ENCODE measurements at regions not wholly inside any gene's neighbourhood (a gene's known extent, or its start where the extent isn't known, plus 50 kb on each side); places are given as distances from the start of the nearest gene placed in this dataset.
"Not testable (repeated sequence)": the region's sequence is repeated elsewhere in the genome, so short reads cannot be mapped to it uniquely, and the experiment has no call there.

DNA sequence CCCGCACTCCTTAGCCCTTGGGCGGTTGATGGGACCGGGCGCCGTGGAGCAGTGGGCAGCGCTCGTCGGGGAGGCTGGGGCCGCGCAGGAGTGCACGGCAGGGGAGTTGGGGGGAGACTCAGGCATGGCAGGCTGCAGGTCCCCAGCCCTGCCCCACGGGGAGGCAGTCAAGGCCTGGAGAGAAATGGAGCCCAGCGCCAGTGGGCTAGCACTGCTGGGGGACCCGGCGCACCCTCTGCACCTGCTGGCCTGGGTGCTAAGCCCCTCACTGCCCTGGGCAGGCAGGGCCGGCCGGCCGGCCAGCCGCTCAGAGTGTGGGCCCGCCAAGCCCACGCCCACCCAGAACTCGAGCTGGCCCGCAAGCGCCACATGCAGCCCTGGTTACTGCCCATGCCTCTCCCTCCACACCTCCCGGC is 147.2 kb upstream of the PITRM1 start:
- Histone ChIP-seq H3K79me2 (ENCODE audit: control insufficient read depth, low read length) (no peaks in the 10 kb centered on the region), H3F3A (ENCODE audit: control insufficient read depth, insufficient read depth) (no peaks in the 10 kb centered on the region), H3K4me3 (ENCODE audit: low read length) (no peak overlapping the region), H4K20me1 (ENCODE audit: control insufficient read depth, insufficient read depth, low read depth, low read length) (no peaks in the 10 kb centered on the region), H3K9me2 (replicated peaks; ENCODE audit: control insufficient read depth, low read length) (no peaks in the 10 kb centered on the region), H3K27me3 (ENCODE audit: control insufficient read depth, low read length) (no peaks in the 10 kb centered on the region), H3K4me2 (ENCODE audit: low read length) (no peak overlapping the region), H3K27ac (ENCODE audit: low read depth, low read length) (no peak overlapping the region), H3K9me3 (ENCODE audit: control insufficient read depth, insufficient read depth, low read length) (no peaks in the 10 kb centered on the region; the same call in 1 of the 2 replicates), H3K36me3 (ENCODE audit: control insufficient read depth, low read length) (no peaks in the 10 kb centered on the region), H3K4me1 (ENCODE audit: control insufficient read depth, low read length) (no peaks in the 10 kb centered on the region)
- TF ChIP-seq EZH2phosphoT487 (IDR thresholded peaks at IDR 0.05; ENCODE audit: borderline replicate concordance, low read length) = no peak
- TF ChIP-seq, protein P1, sequence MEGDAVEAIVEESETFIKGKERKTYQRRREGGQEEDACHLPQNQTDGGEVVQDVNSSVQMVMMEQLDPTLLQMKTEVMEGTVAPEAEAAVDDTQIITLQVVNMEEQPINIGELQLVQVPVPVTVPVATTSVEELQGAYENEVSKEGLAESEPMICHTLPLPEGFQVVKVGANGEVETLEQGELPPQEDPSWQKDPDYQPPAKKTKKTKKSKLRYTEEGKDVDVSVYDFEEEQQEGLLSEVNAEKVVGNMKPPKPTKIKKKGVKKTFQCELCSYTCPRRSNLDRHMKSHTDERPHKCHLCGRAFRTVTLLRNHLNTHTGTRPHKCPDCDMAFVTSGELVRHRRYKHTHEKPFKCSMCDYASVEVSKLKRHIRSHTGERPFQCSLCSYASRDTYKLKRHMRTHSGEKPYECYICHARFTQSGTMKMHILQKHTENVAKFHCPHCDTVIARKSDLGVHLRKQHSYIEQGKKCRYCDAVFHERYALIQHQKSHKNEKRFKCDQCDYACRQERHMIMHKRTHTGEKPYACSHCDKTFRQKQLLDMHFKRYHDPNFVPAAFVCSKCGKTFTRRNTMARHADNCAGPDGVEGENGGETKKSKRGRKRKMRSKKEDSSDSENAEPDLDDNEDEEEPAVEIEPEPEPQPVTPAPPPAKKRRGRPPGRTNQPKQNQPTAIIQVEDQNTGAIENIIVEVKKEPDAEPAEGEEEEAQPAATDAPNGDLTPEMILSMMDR (IDR thresholded peaks at IDR 0.05; ENCODE audit: low read depth, low read length, poor library complexity, severe bottlenecking) = no peak

DNA sequence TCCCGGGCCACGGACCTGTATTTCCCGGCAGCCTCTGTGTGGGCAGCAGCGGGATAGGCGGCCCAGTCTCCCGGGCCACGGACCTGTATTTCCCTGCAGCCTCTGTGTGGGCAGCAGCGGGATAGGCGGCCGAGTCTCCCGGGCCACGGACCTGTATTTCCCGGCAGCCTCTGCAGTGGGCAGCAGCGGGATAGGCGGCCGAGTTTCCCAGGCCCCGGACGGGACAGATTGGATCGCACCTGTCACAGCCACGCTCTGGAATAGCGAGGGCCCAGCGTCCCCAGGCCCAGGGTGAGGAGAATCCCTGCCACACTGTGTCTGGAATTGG is 145.9 kb upstream of the PITRM1 start:
- H3K79me2 ChIP-seq (ENCODE audit: control insufficient read depth, low read length); H3K27ac ChIP-seq (ENCODE audit: low read depth, low read length); H4K20me1 ChIP-seq (ENCODE audit: control insufficient read depth, insufficient read depth, low read depth, low read length): not testable (repeated sequence)

DNA sequence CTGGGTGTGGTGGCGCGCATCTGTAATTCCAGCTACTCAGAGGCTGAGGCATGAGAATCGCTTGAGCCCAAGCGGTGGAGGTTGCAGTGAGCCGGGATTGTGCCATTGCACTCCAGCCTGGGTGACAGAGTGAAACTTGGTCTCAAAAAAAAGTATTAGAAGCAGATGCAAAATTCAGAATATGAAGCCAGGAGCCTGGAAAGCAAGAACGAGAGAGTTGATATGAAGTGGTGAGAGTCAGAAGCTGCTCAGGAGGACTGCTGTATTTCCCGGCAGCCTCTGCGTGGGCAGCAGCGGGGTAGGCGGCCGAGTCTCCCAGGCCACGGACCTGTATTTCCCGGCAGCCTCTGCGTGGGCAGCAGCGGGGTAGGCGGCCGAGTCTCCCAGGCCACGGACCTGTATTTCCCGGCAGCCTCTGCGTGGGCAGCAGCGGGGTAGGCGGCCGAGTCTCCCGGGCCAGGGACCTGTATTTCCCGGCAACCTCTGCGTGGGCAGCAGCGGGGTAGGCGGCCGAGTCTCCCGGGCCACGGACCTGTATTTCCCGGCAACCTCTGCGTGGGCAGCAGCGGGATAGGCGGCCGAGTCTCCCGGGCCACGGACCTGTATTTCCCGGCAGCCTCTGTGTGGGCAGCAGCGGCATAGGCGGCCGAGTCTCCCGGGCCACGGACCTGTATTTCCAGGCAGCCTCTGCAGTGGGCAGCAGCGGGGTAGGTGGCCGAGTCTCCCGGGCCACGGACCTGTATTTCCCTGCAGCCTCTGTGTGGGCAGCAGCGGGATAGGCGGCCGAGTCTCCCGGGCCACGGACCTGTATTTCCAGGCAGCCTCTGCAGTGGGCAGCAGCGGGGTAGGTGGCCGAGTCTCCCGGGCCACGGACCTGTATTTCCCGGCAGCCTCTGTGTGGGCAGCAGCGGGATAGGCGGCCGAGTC is 145.2 kb upstream of the PITRM1 start:
- not testable (repeated sequence) for H3K79me2 ChIP-seq (ENCODE audit: control insufficient read depth, low read length); H3K9me3 ChIP-seq (ENCODE audit: control insufficient read depth, insufficient read depth, low read length); H3F3A ChIP-seq (ENCODE audit: control insufficient read depth, insufficient read depth); H3K4me2 ChIP-seq (ENCODE audit: low read length); H3K4me1 ChIP-seq (ENCODE audit: control insufficient read depth, low read length); H3K27me3 ChIP-seq (ENCODE audit: control insufficient read depth, low read length); H3K4me3 ChIP-seq (ENCODE audit: low read length); H4K20me1 ChIP-seq (ENCODE audit: control insufficient read depth, insufficient read depth, low read depth, low read length); H3K9me2 ChIP-seq (replicated peaks; ENCODE audit: control insufficient read depth, low read length); H3K36me3 ChIP-seq (ENCODE audit: control insufficient read depth, low read length); H3K27ac ChIP-seq (ENCODE audit: low read depth, low read length)

More for the DNA sequence above, 145.9 kb upstream of the PITRM1 start:
- not testable (repeated sequence) for H3K27me3 ChIP-seq (ENCODE audit: control insufficient read depth, low read length); H3K36me3 ChIP-seq (ENCODE audit: control insufficient read depth, low read length); H3K9me3 ChIP-seq (ENCODE audit: control insufficient read depth, insufficient read depth, low read length); H3K9me2 ChIP-seq (replicated peaks; ENCODE audit: control insufficient read depth, low read length); H3F3A ChIP-seq (ENCODE audit: control insufficient read depth, insufficient read depth); H3K4me3 ChIP-seq (ENCODE audit: low read length); H3K4me2 ChIP-seq (ENCODE audit: low read length); H3K4me1 ChIP-seq (ENCODE audit: control insufficient read depth, low read length)

DNA sequence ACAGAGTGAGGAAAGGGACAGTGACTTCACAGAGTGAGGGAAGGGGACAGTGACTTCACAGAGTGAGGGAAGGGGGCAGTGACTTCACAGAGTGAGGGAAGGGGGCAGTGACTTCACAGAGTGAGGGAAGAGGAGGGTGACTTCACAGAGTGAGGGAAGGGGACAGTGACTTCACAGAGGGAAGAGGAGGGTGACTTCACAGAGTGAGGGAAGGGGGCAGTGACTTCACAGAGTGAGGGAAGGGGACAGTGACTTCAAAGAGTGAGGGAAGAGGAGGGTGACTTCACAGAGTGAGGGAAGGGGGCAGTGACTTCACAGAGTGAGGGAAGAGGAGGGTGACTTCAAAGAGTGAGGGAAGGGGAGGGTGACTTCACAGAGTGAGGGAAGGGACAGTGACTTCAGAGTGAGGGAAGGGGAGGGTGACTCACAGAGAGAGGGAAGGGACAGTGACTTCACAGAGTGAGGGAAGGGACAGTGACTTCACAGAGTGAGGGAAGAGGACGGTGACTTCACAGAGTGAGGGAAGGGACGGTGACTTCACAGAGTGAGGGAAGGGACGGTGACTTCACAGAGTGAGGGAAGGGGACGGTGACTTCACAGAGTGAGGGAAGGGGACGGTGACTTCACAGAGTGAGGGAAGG is 142.0 kb upstream of the PITRM1 start:
- not testable (repeated sequence) for H3K27me3 ChIP-seq (ENCODE audit: control insufficient read depth, low read length); H3K36me3 ChIP-seq (ENCODE audit: control insufficient read depth, low read length); H3F3A ChIP-seq (ENCODE audit: control insufficient read depth, insufficient read depth); H3K4me1 ChIP-seq (ENCODE audit: control insufficient read depth, low read length); H3K27ac ChIP-seq (ENCODE audit: low read depth, low read length); H3K9me3 ChIP-seq (ENCODE audit: control insufficient read depth, insufficient read depth, low read length); H3K79me2 ChIP-seq (ENCODE audit: control insufficient read depth, low read length); H3K4me3 ChIP-seq (ENCODE audit: low read length); H3K9me2 ChIP-seq (replicated peaks; ENCODE audit: control insufficient read depth, low read length); H4K20me1 ChIP-seq (ENCODE audit: control insufficient read depth, insufficient read depth, low read depth, low read length); H3K4me2 ChIP-seq (ENCODE audit: low read length)

DNA sequence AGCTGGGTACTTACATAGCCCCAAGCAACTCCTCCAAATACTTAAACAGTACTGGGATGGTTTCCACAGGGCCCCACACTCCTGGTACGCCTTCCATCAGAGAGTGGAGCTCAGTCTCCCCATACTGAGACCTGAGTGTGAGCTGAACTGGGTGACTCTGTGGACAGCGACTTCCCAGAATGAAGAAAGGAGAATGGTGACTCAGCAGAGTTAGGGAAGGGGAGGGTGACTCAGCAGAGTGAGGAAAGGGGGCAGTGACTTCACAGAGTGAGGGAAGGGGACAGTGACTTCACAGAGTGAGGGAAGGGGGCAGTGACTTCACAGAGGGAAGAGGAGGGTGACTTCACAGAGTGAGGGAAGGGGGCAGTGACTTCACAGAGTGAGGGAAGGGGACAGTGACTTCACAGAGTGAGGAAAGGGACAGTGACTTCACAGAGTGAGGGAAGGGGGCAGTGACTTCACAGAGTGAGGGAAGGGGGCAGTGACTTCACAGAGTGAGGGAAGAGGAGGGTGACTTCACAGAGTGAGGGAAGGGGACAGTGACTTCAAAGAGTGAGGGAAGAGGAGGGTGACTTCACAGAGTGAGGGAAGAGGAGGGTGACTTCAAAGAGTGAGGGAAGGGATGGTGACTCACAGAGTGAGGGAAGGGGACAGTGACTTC is 141.3 kb upstream of the PITRM1 start:
- not testable (repeated sequence) for H3K9me2 ChIP-seq (replicated peaks; ENCODE audit: control insufficient read depth, low read length); H3K36me3 ChIP-seq (ENCODE audit: control insufficient read depth, low read length); H3K9me3 ChIP-seq (ENCODE audit: control insufficient read depth, insufficient read depth, low read length); H4K20me1 ChIP-seq (ENCODE audit: control insufficient read depth, insufficient read depth, low read depth, low read length); H3F3A ChIP-seq (ENCODE audit: control insufficient read depth, insufficient read depth); H3K4me1 ChIP-seq (ENCODE audit: control insufficient read depth, low read length); H3K79me2 ChIP-seq (ENCODE audit: control insufficient read depth, low read length); H3K4me3 ChIP-seq (ENCODE audit: low read length); H3K27ac ChIP-seq (ENCODE audit: low read depth, low read length); H3K27me3 ChIP-seq (ENCODE audit: control insufficient read depth, low read length); H3K4me2 ChIP-seq (ENCODE audit: low read length)
